NCI-H748 treated with DMSO at 0.1 percent for 48 hours (cell line): ENCODE measurements at regions not wholly inside any gene's neighbourhood (a gene's known extent, or its start where the extent isn't known, plus 50 kb on each side); places are given as distances from the start of the nearest gene placed in this dataset.
"Not testable (repeated sequence)": the region's sequence is repeated elsewhere in the genome, so short reads cannot be mapped to it uniquely, and the experiment has no call there.

Source experiments
- DNase-seq: peaks from one replicate; lab custom pipeline; 2025; lab: John Stamatoyannopoulos, UW

- DNase-seq = not testable (repeated sequence)
These were observed 53.7 kb upstream of the ZSCAN2 start for GRCh38 chr15:84547150-84547549.

GRCh38 chr15:84550503-84550902 lies 50.3 kb upstream of the ZSCAN2 start:
- DNase-seq = not testable (repeated sequence)
